Mesendoderm (in vitro differentiated cells): ENCODE measurements at regions not wholly inside any gene's neighbourhood (a gene's known extent, or its start where the extent isn't known, plus 50 kb on each side); places are given as distances from the start of the nearest gene placed in this dataset.

Experiments
- DNase-seq: peaks from one replicate; pipeline ENCODE4 v3.0.0; 2013
- H2AK5ac ChIP-seq: 2 replicates; pipeline ENCODE4 v1.6.1; 2013; ENCODE audit warnings: low read length, inconsistent platforms
- H2BK120ac ChIP-seq: 2 replicates; pipeline ENCODE4 v1.6.1; 2013; ENCODE audit warnings: low read depth, mild to moderate bottlenecking, low read length, moderate library complexity, mixed read lengths
- H2BK15ac ChIP-seq: replicated peaks from 2 replicates; pipeline ENCODE4 v1.6.1; 2013; ENCODE audit warnings: low read depth, mild to moderate bottlenecking, moderate library complexity
- H2BK5ac ChIP-seq: 2 replicates; pipeline ENCODE4 v1.6.1; 2013; ENCODE audit warnings: low read length, inconsistent platforms
- H3K18ac ChIP-seq: 2 replicates; pipeline ENCODE4 v1.6.1; 2013; ENCODE audit warnings: mild to moderate bottlenecking, low read length, mixed read lengths
- H3K23ac ChIP-seq: one replicate; pipeline ENCODE4 v1.6.1; 2013; ENCODE audit warnings: low read length
- H3K27ac ChIP-seq: 2 replicates; pipeline ENCODE4 v1.5.1; 2013; ENCODE audit warnings: low read depth, mild to moderate bottlenecking, inconsistent platforms, low read length, moderate library complexity
- H3K27me3 ChIP-seq: 2 replicates; pipeline ENCODE4 v1.6.1; 2013; ENCODE audit warnings: low read length, control low read depth, mild to moderate bottlenecking, inconsistent platforms; ENCODE audit not compliant: insufficient read depth, poor library complexity
- H3K36me3 ChIP-seq: 2 replicates; pipeline ENCODE4 v1.6.1; 2013; ENCODE audit warnings: low read length, inconsistent platforms; ENCODE audit not compliant: control insufficient read depth, insufficient read depth
- H3K4ac ChIP-seq: one replicate; pipeline ENCODE4 v1.6.1; 2013; ENCODE audit warnings: low read depth, mild to moderate bottlenecking, low read length, moderate library complexity
- H3K4me1 ChIP-seq: 2 replicates; pipeline ENCODE4 v1.6.1; 2013; ENCODE audit warnings: low read depth, low read length, inconsistent platforms; ENCODE audit not compliant: control insufficient read depth
- H3K4me2 ChIP-seq: 2 replicates; pipeline ENCODE4 v1.6.1; 2013; ENCODE audit warnings: low read length
- H3K4me3 ChIP-seq: 2 replicates; pipeline ENCODE4 v1.5.1; 2013; ENCODE audit warnings: mild to moderate bottlenecking, low read length
- H3K56ac ChIP-seq: one replicate; pipeline ENCODE4 v1.6.1; 2013; ENCODE audit warnings: low read length
- H3K79me1 ChIP-seq: 2 replicates; pipeline ENCODE4 v1.6.1; 2013; ENCODE audit warnings: low read length, inconsistent platforms
- H3K79me2 ChIP-seq: 2 replicates; pipeline ENCODE4 v1.6.1; 2013; ENCODE audit warnings: mild to moderate bottlenecking, low read length; ENCODE audit not compliant: control insufficient read depth, insufficient read depth
- H3K9ac ChIP-seq: 2 replicates; pipeline ENCODE4 v1.6.1; 2013; ENCODE audit warnings: low read length, inconsistent platforms
- H4K5ac ChIP-seq: one replicate; pipeline ENCODE4 v1.6.1; 2013; ENCODE audit warnings: low read length
- H4K8ac ChIP-seq: one replicate; pipeline ENCODE4 v1.6.1; 2013; ENCODE audit warnings: low read depth, mild to moderate bottlenecking, control low read depth, low read length, moderate library complexity
- WGBS: extraction: QIAGEN DNeasy Blood & Tissue Kit; methylation state at CpG from one replicate; pipeline ENCODE4 v1.1.7; 2013; ENCODE audit warnings: low lambda C conversion rate, missing lambda C conversion rate; ENCODE audit not compliant: insufficient coverage; ENCODE audit errors: extremely low coverage; 5-methylcytosine and 5-hydroxymethylcytosine counted together

DNA sequence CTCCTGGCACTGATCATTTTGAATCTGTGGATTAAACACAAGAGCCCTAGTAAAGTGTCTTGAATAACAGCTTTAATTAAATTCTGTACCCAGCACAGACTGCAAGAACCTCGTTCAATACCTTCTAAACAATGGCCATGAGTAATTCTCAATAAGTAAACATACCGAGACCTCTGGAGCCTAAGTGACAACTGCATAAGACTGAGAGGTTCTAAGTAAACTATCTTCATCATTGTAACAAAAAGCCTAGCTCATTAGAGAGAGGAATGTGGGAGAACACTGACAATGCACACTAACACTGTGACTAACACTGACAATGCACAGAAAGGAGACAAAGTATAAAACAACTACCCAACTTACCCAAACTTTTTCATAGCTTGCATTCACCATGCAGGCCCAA, 117.4 kb downstream of the ELAPOR2 start:
- Histone ChIP-seq H2AK5ac (no peak overlapping the region), H3K79me1 (no peaks in the 10 kb centered on the region), H4K8ac (no peak overlapping the region), H3K4ac (no peak overlapping the region), H3K18ac (no peak overlapping the region), H3K9ac (no peak overlapping the region), H3K56ac (no peak overlapping the region), H2BK5ac (no peak overlapping the region), H3K79me2 (no peaks in the 10 kb centered on the region), H3K27me3 (no peaks in the 10 kb centered on the region), H3K27ac (no peak overlapping the region), H3K36me3 (no peaks in the 10 kb centered on the region), H3K4me3 (no peak overlapping the region), H3K23ac (no peak overlapping the region), H3K4me1 (no peaks in the 10 kb centered on the region), H2BK120ac (no peak overlapping the region), H4K5ac (no peak overlapping the region), H3K4me2 (no peak overlapping the region), H2BK15ac (no peak overlapping the region)
- WGBS, result no CpG with 5 or more reads among the region's 2 CpGs
- DNase-seq, result no peak

DNA sequence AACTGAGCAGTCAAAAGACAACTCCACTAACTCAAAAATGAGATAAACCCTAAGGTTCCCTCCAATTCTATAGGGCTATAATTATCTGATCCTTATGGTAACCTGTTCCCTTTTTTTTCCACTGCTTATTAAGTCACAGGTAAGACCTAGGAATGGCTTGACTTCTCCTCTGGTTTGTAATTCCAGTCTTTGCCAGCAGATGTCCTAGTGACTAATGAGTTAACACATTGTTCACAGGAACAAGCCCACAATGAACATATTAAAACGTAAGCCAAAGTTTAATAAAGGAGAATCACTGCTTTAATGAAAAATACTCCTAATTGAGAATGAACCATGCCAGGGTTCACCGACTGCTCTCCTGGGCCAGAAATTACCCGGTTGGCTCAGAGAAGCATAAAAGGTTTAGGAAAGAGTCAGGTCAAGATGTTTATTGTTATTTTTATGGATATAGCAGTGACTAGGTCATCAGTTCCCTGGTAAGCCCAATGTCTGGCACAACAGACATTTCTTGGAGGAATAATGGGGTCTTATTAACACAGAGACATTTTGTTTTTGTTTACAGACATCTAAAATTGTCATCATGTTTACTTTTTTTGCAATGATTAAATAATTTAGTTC, 120.1 kb downstream of the ELAPOR2 start:
- Histone ChIP-seq H2BK5ac (no peak overlapping the region), H3K27me3 (no peaks in the 10 kb centered on the region), H3K4ac (no peak overlapping the region), H3K56ac (no peak overlapping the region), H4K5ac (no peak overlapping the region), H3K4me1 (no peaks in the 10 kb centered on the region), H2AK5ac (no peak overlapping the region), H3K23ac (no peak overlapping the region), H2BK15ac (peak overlapping the region; percentile 96), H2BK120ac (no peak overlapping the region), H3K79me1 (no peaks in the 10 kb centered on the region), H3K36me3 (no peaks in the 10 kb centered on the region), H3K79me2 (no peaks in the 10 kb centered on the region), H3K9ac (no peak overlapping the region), H3K27ac (no peak overlapping the region), H3K4me2 (no peak overlapping the region), H4K8ac (no peak overlapping the region), H3K4me3 (no peak overlapping the region), H3K18ac (no peak overlapping the region)
- no CpG with 5 or more reads among the region's 3 CpGs for WGBS
- DNase-seq, result peak; percentile 86

DNA sequence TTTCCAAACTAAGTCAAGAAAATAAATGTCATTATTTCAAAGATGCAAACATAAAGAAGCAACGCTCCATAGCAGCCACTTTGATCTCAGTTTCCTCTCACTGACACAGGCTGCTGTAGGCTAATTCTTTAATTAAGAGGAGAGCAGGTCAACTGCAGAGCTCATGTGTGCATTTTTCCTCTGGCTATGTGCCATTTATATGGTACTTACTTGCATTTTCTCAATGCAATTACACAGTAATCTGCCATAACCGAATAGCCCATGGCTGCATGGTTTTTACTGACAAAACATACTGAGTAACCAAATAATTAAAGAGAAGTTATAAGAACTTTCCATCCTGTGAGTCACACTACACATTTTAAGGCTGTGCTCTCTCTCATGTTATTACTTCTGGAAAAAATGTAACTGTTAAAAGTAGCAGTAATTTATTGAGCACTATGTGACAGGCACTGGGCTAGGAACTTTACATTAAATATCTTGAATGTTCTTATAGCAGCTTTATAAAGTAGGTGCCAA, 122.0 kb downstream of the ELAPOR2 start:
- Histone ChIP-seq H3K36me3 (no peaks in the 10 kb centered on the region), H2BK15ac (no peak overlapping the region), H3K18ac (no peak overlapping the region), H3K4me3 (no peak overlapping the region), H3K4ac (no peak overlapping the region), H4K5ac (no peak overlapping the region), H3K27ac (no peak overlapping the region), H3K4me1 (no peaks in the 10 kb centered on the region), H2BK120ac (no peak overlapping the region), H3K9ac (no peak overlapping the region), H3K79me1 (no peaks in the 10 kb centered on the region), H4K8ac (no peak overlapping the region), H2BK5ac (no peak overlapping the region), H3K23ac (no peak overlapping the region), H2AK5ac (no peak overlapping the region), H3K4me2 (no peak overlapping the region), H3K27me3 (no peaks in the 10 kb centered on the region), H3K79me2 (no peaks in the 10 kb centered on the region), H3K56ac (no peak overlapping the region)
- WGBS, result no CpG with 5 or more reads among the region's 2 CpGs
- no peak for DNase-seq

DNA sequence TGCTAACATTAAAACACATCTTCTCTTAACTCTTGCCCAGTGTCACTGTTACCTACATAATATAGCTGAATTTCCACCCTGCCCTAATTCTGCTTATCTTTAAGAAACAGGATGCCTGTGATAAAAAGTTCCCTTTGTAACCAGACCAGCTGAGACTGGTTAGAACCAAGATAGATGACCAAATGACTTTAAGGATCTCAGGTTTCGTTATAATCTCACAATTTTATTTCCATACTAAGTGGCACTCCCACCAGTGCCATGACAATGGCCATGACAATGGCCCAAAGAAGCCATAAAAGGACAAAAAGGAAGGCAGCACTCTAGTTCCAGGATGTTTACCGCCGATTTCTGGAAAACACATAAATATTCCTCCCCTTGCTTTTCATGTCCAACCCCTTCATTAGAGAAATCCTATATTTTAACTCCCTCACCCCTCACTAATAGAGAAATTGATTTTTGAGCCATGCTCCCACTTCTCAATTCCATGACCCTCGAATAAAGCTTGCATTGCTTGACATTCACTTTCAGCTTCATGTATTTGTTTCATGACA, 126.1 kb downstream of the ELAPOR2 start:
- H3K27ac ChIP-seq, result no peak overlapping the region
- H3K79me2 ChIP-seq, result no peaks in the 10 kb centered on the region
- no peak overlapping the region for H3K4ac ChIP-seq
- H3K79me1 ChIP-seq, result no peaks in the 10 kb centered on the region
- no peak overlapping the region for H3K18ac ChIP-seq
- H2AK5ac ChIP-seq, result no peak overlapping the region
- H4K5ac ChIP-seq, result no peak overlapping the region
- H3K4me2 ChIP-seq, result no peak overlapping the region
- H3K4me1 ChIP-seq, result peaks cover 3% of the 10 kb centered on the region
- no peak overlapping the region for H4K8ac ChIP-seq
- no peak overlapping the region for H2BK15ac ChIP-seq
- H3K23ac ChIP-seq, result no peak overlapping the region
- no peaks in the 10 kb centered on the region for H3K36me3 ChIP-seq
- no peak overlapping the region for H3K4me3 ChIP-seq
- no peak overlapping the region for H3K9ac ChIP-seq
- DNase-seq, result peak; percentile 69
- no peak overlapping the region for H3K56ac ChIP-seq
- H2BK120ac ChIP-seq, result no peak overlapping the region
- H2BK5ac ChIP-seq, result no peak overlapping the region
- no CpG with 5 or more reads among the region's 4 CpGs for WGBS
- no peaks in the 10 kb centered on the region for H3K27me3 ChIP-seq

DNA sequence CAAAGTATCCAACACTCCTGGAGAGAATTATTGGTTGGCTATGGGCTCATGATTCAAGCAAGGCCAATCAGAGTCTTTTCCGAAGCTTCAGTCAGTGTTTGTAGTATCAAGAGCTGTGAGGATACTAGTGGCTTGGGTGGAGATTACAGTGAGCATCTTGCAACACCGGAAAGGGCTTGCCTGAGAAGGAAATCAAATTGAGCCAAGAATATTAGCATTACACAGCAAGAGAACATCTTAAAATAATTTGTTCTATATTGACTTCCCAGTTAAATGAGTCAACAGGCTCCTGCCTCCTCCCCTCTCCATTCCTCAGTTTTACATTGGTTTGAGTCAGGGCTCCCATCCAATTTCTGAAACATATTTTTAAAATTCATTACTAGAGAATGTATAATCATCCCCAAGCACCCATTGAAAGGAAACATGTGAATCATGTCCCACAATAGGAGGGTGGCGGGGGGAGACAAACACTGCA, 127.4 kb downstream of the ELAPOR2 start:
- Histone ChIP-seq H2BK120ac (no peak overlapping the region), H3K4me2 (no peak overlapping the region), H3K4ac (no peak overlapping the region), H3K36me3 (no peaks in the 10 kb centered on the region), H3K27me3 (no peaks in the 10 kb centered on the region), H4K8ac (no peak overlapping the region), H3K9ac (no peak overlapping the region), H3K79me1 (no peaks in the 10 kb centered on the region), H2BK5ac (no peak overlapping the region), H2AK5ac (no peak overlapping the region), H3K23ac (no peak overlapping the region), H3K4me3 (no peak overlapping the region), H3K18ac (no peak overlapping the region), H3K56ac (no peak overlapping the region), H2BK15ac (no peak overlapping the region), H4K5ac (no peak overlapping the region), H3K4me1 (peaks cover 3% of the 10 kb centered on the region), H3K27ac (no peak overlapping the region), H3K79me2 (no peaks in the 10 kb centered on the region)
- no CpG with 5 or more reads among the region's 3 CpGs for WGBS
- DNase-seq, result peak; percentile 61

DNA sequence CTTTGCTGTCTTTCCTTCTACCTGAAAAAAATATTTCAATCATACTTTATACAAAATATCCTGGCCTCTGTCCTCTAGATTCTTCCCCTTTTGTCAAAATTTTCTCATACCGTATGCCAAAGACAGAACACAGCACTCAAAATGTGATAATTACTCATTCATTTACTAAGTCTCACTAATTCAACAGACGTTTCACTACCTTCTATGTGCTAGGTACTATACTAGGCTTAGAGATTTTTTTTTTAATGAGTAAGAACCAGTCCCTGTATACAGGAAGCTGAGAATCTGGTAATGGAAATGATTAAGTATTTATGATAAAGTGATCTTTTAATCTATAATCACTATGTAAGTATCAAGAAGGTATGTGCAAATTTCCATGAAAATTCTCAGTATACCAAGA, 128.0 kb downstream of the ELAPOR2 start:
- H3K4ac ChIP-seq, result no peak overlapping the region
- no peak overlapping the region for H3K23ac ChIP-seq
- H3K56ac ChIP-seq, result no peak overlapping the region
- no peaks in the 10 kb centered on the region for H3K79me2 ChIP-seq
- H3K4me1 ChIP-seq, result peaks cover 3% of the 10 kb centered on the region
- H4K5ac ChIP-seq, result no peak overlapping the region
- WGBS, result no CpG with 5 or more reads among the region's 2 CpGs
- no peak for DNase-seq
- no peak overlapping the region for H3K27ac ChIP-seq
- H2BK5ac ChIP-seq, result no peak overlapping the region
- H3K18ac ChIP-seq, result no peak overlapping the region
- H2BK15ac ChIP-seq, result no peak overlapping the region
- no peak overlapping the region for H3K9ac ChIP-seq
- H3K27me3 ChIP-seq, result no peaks in the 10 kb centered on the region
- H3K36me3 ChIP-seq, result no peaks in the 10 kb centered on the region
- no peaks in the 10 kb centered on the region for H3K79me1 ChIP-seq
- no peak overlapping the region for H3K4me2 ChIP-seq
- no peak overlapping the region for H4K8ac ChIP-seq
- H2AK5ac ChIP-seq, result no peak overlapping the region
- no peak overlapping the region for H2BK120ac ChIP-seq
- H3K4me3 ChIP-seq, result no peak overlapping the region
